Activated CD8-positive, alpha-beta memory T cell treated with anti-CD3 and anti-CD28 coated beads for 48 hours (primary cell): ENCODE measurements at regions not wholly inside any gene's neighbourhood (a gene's known extent, or its start where the extent isn't known, plus 50 kb on each side); places are given as distances from the start of the nearest gene placed in this dataset.

Experiments
- DNase-seq, 3 experiments: peaks; one replicate each; pipeline ENCODE4 v3.0.0-alpha.2; 2020; ENCODE audit warnings: low read depth in 2 of 3, low spot score in 2 of 3

DNA sequence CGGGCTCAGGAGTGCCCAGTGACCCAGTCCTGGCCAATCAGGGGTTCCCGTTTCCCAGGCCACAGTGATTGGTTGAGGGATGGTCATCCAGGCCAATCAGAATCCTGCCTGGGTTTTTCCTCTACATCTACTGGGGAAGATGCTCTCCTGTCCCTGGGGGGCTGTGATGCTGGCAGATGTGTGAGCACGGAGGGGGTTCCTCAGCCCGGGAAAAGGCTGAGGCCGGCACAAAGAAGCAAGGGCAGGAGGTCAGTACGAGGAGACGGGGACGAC lies 171.2 kb downstream of the CTTN start:
- no peak for DNase-seq

DNA sequence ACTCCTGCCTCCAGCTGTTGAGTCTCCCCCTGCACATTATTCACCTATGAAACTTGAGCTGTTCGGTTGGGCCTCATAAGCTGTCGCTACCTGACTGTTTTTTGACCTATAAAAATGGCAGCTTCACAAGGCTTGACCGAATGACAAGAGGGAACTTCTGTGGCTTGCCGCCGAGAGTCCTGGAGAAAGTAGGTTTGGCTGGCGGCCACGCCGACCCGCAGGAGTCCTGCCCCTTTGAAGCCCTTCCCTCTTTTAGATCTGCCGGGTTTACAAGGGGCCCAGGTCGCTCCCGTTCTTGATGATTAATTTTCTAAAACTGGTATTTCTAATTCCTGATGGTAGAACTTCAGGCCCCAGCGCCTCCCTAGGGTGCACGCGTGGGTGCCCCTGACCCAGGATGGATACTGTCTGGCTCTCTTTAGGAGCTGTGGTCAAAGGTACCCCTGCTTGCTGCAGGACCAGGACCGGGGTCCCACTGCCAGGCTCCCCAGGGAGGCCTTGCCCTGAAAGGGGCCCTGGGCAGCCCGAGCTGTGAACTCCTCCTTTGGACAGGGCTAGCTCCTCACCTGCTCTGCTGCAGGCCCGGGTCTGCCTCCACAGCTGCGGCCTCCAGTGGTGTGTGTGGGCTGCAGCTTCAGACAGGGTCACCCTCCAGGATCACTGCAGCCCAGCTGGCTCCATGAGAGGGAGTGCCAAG lies 171.8 kb downstream of the CTTN start:
- DNase-seq, result no peak

DNA sequence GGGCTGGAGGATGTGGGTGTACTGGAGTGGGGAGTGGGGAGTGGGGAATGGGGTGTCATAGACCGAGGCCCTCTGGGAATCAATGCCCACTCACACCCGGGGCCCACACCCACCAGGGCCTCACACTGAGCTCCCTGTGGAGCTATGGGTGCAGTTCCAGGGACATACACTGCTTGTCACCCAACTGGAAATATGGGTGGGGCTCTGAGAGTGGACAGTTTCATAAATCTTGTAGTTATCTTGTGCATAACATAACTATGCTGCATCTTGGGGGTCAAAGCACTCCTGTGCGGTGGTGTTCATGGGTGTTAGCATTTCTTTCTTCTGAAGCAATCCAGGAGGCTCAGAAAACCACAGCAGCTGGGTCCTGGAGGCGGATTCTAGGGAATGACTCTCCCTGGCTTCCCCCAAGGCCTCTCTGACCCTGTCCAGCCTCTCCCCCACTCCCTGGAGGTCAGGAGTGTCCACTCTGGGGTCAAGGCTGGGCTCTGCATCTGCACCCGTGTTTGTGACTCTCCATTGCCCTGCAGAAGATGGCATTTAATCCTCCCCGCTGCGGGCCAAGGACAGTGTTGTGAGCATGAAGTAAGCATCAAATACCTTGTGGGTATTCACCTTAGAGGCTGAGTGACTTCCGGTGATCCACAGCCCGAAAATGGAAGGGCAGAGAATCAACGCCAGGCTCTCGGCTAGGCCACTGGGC lies 172.5 kb downstream of the CTTN start:
- DNase-seq, result no peak

DNA sequence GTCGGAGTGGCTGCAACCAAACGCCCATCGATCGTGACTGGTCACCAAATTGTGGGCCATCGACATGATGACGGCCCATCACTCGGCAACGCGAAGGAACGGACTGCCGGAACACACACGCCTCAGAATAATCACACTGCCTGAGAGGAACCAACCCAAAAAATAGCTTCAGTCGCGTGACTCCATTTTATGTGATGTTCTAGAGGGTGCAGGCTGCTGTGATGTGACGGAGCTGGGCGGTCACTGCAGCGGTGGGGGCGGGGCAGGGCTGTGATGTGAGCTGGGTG lies 174.6 kb downstream of the CTTN start:
- DNase-seq, result no peak

DNA sequence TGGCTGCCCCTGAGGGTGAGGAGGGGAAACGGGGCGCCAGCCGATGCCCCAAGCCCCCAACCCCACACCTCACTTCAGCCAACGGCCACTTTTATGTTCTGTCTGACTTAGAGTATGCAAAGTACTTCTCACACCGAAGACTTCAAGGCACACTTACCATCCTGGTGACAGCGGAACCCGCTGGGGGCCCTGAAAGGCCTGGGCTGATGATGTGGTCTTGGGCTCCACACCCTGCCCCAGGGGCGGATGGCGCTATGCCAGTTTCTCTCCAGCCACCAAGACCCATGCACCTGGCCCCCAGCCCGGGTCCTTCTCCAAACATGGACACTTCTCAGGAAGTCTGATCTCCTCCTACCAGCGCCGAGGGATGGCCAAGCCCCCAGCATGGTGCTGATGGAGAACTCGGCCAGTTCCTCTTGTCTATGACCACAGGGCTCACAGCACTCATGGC lies 175.4 kb downstream of the CTTN start:
- DNase-seq, result no peak

DNA sequence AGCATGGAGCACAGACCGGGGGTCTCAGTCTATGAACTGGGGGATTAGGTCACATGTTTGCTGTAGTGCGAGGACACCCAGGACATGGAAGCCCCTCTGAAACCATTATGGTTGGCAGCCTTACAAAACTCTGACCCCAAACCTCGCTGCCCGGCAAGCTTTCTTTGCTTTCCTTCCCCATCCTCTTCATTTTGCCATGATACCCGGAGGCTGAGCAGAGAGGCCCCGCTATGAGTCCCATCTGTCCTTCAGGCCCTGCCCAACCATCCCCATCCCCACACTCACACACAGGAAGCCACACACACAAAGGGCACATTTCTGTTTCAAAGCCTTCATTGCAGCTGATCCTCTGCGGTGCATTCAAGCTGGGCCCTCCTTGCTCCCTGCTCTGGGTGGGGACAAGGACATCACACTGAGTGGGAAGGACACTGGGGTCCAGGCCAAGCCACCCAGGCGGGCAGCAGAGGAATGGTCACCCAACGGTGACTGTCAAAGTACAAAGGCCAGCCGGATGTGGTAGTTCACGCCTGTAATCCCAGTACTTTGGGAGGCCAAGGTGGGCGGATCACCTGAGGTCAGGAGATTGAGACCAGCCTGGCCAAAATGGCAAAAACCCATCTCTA lies 176.5 kb downstream of the CTTN start:
- DNase-seq, result no peak

DNA sequence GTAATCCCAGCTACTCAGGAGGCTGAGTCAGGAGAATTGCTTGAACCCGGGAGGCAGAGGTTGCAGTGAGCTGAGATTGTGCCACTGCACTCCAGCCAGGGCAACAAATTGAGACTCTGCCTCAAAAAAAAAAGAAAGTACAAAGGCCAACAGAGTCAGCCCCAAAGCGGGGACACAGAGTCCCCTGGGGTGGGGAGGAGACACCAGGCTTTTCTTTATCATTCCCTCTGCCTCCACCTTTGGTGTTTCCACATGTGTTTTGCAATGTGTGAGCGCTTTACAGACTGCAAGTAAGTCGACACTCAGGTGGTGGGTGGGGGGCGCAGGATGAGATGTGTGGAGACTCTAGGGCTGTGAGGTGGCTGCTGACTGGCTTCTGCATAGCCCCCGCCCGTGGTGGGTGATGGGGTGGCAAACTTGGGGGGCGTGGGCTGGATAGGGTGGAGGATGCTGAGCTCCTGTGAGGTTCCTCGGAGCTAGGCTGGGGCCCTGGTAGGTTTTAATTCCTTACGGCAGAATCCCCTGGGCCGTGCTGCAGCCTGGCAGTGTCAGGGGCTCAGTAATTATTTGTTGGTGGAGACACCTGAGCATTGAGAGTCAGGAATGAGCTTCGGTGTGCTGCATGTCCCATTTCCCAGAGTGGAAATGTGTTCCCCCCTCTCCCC lies 177.2 kb downstream of the CTTN start:
- DNase-seq, result no peak

DNA sequence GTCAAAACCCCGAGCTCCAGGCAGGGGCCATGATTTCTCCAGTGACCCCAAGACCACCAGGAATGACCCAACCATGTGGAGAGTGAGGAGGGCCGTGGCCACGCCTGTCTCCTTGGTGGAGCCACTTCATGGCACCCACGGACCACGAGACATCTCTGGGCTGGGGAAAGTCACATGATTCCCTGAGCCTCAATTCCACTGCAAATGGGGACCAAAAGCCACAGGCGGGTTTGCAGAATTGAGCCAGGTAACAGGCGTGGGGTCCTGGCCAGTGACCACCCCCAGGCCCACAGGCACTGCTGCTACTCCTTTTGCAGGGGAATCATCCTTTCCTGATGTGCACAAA lies 178.9 kb downstream of the CTTN start:
- no peak for DNase-seq

DNA sequence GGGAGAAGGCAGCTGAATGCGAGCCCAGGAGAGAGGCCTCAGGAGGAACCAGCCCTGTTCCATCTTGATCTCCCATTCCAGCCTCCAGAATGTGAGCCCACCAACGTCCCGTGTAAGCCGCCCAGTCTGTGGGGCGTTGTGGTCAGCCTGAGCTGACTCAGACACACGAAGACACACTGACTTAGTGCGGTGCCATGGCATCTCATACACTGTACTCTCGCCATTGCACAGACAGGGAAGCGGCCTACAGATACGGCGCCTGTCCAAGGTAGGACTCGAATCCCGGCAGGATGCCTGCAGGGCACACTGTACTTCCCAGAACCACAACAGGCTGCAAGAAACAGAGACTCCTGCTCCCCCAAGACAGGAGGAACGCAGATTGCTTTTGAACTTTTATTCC lies 179.6 kb downstream of the CTTN start:
- DNase-seq, result no peak

DNA sequence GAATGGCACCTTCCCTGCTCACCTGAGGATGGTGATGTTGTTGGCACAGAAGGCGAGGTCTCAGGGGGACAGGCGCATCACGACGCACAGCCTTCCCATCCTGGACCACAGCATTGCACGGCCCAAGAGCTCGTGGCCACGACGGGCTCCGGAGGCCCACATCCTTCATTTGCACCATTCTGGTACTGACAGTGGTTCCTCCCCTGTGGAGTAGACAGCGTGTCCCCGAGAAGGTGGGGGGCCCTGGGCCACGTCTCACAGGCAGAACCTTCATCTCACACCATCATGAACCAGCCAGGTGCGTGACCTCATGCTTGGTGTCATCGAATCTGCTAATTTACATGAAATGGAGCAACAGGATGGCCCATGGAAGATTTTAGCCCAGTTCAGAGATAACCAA lies 180.0 kb downstream of the CTTN start:
- no peak for DNase-seq

DNA sequence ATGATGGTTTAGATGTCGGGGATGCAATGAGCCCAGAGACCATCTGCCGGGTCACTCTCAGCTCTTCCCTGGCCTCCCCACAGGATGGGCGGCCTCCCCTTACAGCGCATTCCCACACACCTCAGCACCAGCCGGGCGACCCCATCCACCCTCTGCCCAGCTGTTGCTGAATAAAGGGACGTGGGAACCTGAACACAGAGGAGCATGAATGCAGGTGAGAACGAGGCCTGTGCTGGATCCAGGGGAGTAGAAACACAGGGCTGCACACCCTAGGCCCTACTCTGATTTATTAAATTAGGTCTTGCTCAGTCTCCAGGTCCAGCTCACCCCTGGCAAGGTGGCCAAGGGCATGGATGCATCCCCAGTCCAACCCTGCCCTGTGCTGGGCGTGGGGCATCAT lies 180.5 kb downstream of the CTTN start:
- no peak for DNase-seq

DNA sequence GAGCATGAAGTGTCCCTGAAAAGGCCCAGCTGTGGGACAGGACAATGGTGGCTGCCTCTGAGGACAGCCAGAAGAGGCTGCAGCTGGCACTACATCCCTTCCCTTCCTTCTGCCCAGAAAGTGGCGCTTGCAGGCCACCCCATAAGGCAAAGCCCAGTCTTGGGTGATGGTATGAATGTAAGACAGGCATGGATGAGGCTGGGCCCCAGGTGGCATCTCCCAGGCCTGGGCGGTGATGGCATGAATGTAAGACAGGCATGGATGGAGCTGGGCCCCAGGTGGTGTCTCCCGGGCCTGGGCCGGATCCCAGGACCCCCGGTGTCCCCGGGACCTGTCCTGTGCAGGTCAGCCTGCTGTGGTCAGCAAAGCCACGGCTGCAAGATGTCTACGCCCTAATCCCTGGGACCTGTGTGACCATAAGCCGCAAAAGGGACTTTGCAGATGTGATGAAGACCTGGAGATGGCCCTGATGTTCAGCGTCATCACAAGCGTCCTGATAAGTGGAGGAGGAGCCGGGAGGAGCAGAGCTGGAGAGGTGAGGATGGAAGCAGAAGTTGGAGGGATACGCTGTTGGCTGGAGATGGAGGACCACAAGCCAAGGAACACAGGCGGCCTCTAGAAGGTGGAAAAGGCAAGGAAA lies 181.1 kb downstream of the CTTN start:
- DNase-seq, result no peak

DNA sequence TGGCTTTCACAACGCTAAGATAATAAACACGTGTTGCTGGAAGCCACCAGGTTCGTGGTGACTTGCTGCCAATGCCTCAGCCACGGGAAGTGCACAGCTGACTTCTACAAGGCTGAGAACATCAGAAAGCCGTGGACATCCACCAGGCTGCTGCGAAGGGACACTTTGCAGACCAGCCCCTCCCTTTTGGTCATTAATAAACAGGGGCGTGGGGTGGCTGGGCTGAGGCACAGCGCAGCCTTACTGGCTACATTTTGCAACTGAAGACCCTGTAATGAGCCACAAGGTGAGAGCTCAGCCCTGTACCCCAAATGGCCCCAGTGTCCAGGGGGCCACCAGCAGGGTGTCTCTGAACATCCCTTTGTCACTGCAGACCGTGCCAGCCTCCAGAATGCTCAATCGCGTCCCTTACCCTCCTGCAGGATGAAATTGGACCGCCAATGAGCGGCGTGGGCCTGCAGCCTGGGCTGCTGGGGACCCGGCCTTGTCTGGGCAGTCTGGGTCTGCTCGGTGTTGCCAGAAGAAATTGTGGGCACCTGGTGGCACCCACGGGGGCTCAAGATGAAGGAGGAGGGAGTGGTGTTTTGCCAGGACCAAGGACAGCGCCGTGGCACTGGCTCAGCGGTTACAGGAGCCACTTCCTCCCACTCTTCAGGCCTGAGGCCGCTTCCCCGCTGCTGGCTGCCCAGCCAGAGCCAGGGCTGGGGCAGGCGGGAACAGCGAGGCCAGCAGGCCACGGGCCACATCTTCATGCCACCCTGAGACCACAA lies 181.9 kb downstream of the CTTN start:
- DNase-seq, result no peak

DNA sequence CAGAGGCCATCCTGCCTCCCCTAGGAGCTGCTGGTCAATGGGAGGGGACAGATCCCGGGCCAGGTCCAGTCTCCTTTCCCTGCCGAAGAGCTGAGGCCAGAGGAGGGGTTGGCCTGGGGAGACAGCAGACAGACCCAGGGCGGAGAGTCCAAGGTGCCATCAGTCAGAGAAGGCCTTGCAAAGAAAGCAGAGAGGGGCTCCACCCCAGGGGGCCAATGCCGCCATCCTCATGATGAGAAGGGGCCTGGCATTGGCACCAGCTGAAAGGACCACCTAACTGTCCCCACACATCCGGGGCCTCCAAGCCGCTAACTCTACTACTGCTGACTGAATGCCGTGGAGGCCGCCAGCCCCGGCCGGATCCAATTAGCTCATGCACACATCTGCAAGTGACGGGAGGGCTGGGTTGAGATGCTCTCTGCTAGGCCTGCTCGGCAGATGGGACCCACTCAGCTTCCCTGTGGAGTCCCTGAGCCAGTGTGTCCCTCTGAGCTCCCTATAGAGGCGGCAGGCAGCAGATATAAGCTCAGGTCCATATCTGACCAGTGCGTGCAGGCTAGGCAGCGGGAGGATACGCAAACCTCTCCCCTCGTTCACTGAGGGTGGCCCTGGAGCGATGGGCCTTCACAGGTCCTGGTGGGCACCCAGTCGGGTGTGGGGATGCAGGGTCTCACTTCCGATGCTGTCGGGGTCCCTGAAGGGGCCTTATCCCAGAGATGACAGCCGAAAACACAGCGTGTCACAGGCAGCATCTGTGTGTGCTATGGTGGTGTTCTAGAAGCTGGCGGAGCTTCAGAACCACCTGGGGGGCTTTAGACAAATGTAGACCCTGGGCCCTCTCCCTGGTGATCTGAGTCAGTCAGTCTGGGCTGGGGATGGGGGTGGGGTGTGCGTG lies 183.9 kb downstream of the CTTN start:
- no peak for DNase-seq

DNA sequence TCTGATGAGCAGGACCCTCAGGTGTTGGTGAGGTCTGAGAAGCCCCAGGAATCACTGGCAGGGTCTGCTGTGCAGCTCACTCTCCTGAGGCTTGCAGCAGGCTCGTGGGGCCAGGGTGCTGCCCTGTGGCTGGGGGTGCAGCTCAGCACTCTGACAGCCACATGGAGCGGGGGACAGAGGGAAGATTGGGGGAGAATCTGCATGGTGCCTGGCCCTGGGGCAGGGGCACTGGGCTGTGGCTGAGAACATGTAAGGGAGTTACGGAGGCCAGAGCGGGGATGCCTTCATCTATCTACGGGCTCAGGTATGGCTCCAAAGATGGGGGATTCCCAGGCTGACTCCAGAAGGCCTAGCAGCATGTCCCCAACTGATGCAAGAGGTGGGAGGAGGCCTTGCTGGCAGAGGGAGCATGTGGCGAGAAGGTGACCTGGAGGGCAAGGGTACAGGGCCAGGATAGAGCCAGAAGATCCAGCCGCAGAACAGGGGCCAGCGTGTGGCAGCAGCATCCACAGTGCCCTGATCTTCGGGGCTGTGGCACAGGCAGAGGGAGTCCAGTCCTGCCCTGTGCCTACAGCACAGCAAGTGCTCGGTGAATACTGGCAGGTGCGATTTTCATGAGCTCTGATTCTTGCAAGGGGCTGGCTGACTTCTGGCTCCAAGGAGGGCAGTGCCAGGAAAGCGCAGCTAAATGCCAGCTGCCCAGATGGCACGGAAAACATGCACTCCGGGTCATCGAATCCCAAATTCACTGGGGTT lies 184.7 kb downstream of the CTTN start:
- DNase-seq, result no peak

DNA sequence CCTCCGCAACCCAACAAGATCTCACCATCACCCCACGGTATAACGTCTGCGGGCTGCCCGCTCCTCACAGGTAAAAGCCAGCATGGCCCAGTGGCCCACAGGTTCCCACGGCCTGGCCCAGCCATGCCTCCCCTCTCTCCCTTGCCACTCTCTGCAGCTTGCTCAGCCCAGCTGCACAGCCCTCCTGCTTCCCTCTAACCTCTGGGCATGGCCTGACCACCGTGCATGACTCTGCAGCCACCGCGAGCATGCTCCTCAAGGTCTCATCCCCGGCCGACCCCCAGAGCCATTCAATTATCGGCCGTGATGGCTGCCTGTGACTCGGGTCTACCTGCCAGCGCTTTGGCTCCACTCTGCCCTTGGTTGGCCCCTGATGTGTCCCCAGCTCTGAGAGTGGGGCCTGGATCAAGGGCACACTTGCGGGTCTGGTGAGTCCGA lies 185.5 kb downstream of the CTTN start:
- no peak for DNase-seq

DNA sequence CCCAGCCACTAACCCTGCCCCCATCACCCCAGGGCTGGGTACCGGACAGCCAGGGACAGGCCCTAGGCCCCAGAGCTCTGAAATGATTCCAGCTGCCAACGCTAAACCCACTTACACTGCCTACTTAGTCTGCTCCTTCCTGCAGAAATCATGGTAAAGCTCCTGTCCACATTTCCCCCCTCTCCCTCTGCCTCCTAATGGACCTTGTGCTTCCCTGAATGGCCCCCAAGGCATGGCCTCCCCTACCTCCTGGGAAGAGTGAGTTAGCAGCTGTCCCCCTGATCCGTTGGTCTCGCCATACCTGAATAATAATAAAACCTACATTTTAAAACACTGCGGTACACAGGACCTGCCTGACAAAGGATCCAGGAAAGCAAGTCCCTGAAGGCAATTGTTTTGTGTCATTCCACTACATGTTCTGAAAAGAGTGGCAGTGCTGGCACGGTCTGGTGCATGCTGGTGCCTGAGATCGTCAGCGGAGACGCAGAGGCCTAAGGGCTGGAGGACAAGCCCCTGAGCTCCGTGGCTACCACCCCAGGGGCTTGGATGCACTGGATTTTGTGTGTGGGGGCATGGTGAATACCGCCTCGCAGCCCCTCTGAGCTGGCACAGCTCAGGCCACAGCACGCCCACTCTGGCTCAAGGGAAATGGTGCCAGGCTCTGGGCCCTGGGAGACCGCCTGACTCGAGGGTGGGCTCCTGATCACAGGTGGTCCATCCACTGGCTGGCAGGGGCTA lies 186.3 kb downstream of the CTTN start:
- no peak for DNase-seq

DNA sequence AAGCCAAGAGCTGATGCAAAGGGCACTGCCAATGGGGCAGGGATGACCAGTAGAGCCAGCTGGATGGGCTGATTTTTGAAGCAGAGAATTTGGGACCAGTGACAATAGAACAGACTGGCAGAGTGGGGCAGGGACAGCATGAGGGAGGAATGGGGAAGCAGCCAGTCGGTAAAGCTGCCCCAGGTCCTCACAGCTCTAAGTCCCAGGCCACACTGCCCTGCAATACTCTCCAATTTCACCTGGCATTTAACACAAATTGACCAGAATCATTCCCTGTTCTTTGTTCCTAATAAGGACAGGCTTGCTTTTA lies 186.9 kb downstream of the CTTN start:
- DNase-seq, result no peak
